Hepatic stellate cell (primary cell): ENCODE measurements at regions not wholly inside any gene's neighbourhood (a gene's known extent, or its start where the extent isn't known, plus 50 kb on each side); places are given as distances from the start of the nearest gene placed in this dataset.

ENCODE experiments used
- DNase-seq: peaks from one replicate; pipeline ENCODE4 v3.0.0; 2011; ENCODE audit warnings: low spot score

DNA sequence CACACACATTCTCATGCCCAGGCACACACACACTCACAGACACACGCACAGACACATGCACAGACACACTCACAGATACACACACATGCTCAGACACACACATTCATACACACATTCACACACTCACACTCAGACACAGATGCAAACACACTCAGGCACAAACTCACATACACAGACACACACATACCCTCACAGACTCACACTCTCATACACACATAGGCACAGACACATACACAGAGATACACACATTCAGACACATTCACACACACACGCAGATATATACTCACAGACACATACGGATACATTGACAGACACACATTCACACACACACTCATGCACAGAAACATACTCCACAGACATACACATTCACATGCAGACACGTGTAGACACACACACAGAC lies 89.6 kb downstream of the RBFOX3 start:
- no peak for DNase-seq

DNA sequence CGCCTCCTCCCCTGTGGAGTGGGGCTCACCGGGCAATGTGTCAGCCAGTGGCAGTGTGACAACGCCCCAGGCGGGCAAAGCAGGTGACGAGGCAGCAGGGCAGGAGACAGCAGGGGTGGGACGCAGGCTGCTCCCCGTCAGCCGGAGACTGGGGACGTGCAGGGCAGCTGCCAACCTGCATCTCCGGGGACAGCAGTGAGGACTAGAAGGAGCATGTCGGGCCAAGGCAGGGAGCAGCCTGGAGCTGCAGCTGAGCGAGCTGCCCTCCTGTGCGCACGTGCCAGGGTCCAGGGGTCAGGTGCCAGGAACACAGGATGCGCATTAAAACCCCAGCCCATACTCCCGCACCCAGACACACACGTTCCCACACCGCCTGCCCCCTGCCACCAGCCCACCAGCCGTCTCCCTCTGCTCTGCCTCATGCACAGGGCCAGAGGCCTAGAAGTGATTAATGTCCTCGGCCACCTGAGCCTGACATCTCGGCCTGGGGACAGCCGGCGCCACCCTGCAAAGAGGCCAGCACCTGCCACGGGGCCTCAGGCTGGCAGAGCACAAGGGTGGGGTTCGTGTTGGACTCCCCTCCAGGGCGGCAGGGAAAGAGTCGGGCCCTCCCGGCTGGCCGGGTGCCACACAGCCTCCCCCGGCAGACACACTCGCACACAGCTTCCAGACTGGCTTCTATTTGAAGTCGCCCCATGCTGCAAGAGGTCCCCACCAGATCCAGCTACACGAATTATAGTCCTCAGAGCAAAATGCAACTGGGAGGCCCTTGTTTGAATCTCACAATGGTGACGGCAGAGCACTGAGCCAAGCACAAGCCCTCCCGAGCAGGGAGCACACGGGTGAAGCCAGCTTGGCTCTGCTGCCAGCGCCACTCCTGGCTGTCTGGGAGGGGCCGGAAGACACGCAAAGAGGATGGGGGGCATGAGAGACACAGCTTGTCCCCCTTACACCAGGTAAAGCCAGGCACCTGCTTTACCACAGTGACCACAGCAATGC lies 90.4 kb downstream of the RBFOX3 start:
- DNase-seq, result no peak

DNA sequence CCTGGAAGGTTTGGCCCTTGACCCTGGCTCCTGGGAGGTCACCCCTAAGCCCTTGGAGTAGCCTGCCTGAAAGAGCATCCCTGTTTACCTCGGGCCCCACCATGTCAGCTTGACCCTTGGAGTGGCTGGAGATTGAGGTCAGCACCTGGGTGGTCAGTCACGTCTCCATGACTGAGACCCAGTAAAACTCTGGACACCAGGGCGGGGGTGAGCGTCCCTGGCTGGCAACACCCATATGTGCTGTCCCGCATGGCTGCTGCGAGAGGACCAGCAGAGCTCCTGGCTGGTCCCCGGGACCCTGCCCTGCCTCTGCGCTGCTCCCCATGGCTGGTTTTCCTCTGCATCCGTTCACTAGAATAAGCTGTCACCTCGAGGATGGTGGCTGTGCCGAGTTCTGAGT lies 91.2 kb downstream of the RBFOX3 start:
- DNase-seq, result no peak

DNA sequence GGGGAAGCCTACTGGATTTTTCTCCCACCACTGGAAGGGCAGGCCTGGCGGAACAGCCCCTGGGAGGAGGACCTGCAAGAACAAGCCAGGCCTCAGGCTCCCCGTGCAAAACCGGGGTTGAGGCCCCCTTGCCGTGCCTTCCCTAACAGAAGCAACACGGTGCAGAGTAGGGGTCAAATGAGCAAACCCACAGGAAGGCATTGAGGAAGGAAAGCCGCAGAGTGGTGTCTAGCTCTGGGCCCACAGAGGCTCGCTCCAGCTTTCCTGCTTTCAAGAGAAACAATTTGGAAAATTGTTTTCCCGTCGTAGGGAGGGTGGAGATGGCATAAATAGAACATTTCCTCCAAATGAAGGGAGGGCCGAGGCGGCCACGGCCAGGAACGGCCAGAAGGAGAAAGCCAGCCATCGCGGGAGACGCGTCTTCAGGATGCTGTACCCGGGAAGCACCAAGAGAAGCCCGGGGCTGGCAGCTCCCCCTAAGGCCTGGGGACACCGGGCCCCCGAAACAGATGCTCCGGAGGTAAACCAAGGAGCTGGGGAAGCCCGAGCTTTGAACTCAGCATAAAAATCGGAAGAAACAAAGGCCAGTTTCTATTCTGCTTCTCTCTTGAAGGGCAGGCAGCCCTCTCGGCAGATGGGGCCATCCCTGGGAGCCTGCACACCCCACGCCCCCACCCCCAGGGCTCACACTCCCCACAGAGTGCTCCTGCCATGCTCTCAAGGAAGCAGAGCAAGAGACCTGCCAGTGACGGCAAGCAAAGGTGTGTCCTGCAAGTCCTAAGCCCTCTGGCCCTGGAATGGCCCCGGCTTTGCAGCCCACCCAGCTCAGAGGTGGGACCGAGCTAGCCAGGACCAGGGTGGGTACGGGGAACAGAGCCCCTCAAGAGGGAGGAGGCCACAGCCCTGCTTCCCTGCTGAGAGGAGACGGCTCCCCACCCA lies 92.0 kb downstream of the RBFOX3 start:
- no peak for DNase-seq

DNA sequence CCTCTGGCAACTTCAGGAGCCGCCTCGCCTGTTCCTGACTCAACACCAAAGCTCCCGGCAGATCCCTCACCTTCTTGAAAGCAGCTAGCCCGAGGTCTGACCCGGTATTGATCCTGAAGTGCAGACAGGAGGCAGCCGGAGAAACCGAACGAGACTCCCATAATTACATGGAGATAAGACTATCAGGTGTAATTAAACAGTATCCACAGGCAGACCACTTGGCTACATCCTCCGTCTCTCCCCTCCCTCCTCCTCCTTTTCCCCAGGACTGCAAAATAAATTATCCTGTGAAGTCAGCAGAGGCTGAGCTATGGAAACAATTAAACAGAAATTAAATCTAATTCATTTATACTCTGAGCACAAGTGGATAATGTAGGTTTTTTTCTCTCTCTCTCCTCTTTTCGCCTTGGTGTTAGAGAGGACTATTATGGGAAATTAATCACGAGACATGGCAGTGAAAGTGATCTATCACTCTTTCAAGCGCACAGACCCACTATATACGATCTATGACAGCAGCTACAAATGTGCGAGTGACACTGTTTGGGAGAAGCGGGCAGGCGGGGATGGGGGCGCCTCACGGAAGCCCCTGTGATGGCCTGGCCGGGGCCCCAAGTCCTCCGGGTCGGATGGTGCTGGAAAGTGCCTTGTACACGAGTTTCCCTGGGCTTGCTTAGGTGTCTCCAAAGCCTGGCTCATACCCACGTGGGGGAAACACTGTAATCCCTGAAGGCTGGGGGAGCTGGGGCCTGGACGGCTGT lies 92.8 kb downstream of the RBFOX3 start:
- DNase-seq, result no peak

DNA sequence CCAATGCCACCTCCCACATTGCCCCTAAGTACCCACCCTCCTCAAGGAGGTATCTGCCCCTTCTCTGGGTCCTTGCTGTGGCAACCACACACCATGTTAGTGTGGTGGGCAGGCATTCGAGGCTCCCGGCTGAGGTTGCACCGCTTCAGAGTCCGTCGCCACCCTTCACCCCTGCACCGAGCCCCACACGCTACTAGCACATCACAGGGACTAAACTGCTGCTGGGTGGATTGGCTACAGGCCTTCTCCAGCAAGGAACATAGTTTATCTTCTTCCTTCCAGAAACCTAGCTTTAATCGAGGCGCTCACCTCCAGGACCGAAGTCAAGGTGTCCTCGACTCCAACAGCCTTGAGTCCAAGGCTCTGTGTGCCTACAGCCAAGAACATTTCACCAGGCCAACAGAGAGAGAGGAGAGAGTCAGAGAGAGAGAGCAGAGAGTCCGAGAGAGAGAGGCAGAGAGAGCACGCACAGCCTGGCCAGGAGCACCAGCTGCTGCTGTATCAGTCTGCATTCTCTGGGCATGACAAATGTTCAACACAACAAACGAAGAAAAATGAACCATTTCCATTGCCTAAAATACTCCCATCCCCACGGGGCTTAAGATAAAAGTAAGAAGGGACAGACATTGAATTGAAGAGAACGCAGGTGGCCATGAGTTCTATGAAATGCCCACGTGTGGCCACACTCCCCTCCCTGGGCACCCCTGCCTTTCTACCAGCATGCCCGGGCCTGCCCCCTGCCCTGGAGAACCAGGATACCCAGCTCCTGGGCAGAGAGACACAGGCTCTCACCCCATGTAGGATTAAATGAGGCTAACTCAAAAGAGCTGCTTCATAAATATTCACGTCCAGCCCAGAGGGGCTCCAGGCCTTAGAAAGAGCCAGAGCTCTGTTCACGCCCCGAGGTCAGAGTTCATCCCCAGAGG lies 94.9 kb downstream of the RBFOX3 start:
- DNase-seq, result no peak

DNA sequence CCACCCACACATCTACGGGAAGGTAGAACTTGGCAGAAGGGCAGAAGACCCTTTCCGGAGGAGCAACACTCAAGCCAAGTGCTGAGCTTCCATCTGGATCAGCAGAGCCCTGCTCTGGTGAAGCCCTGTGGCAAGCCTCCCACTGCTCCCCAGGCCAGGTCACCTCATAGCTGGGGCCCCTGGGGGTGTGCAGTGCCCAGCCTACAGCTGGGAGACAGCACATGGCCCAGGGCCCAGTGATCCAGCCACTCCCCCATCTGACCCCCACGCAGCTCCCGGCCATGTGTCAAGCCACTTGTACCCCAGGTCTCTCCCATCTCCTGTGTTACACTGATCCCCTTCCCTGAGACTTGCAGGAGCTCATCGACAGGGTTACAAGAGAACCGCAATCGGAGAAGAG lies 95.7 kb downstream of the RBFOX3 start:
- no peak for DNase-seq

DNA sequence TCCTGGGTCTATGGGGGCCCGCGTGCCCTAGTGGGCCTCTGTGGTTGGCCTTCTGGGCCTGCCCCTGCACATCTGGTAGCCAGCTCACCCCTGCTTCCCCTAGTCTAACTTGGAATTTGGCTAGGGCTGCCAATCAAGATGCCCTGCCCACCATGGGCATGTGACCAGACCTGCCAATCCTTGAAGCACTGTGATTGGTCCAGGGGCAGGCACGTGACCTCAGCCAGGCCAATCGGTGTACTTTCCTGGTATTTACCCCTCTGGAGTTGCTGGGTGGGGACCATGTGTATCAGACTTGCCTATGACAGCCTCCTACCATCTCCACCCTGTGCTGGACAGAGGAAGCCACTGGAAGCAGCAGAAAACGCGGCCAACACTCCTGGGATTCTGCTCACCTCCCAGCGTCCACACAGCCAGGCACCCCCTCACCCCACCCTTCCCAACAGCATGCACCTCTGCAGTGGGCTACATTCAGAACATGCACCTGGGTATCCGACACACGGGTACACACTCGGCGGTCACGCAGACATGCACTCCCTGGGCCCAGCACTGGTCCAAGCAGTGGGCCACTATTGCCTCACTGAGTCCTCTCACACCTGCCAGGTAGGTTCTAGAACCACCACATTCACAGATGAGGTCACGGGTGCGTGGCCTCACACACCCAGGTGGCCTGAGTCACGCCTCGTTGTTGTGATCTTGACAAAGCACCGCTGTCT lies 96.9 kb downstream of the RBFOX3 start:
- DNase-seq, result no peak

DNA sequence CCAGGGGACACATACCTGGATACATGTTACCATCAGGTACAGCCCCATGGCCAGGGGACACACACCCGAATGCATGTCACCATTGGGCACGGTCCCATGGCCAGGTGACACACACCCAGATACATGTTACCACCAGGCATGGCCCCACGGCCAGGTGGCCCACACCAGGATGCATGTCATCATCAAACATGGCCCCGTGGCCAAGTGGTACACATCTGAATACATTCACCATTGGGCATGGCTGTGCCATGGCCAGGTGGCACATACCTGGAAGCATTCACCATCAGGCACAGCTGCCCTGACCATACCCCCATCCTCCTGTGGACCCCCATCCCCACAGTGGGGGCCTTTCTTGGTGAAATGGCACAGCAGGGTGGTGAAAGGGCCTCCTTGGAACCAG lies 97.6 kb downstream of the RBFOX3 start:
- DNase-seq, result no peak

DNA sequence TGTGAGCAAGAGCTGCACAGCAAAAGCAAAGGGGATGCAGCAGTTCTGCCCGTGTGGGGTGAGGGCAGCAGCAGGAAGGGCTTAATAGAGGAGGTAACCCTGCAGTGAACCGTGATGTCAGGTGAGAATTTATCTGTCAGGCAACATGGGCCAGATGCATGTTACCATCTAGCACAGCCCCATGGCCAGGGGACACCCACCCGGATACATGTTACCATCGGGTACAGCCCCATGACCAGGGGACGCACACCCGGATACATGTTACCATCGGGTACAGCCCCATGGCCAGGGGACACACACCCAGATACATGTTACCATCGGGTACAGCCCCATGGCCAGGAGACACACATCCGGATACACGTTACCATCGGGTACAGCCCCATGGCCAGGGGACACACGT lies 99.4 kb downstream of the RBFOX3 start:
- DNase-seq, result no peak

DNA sequence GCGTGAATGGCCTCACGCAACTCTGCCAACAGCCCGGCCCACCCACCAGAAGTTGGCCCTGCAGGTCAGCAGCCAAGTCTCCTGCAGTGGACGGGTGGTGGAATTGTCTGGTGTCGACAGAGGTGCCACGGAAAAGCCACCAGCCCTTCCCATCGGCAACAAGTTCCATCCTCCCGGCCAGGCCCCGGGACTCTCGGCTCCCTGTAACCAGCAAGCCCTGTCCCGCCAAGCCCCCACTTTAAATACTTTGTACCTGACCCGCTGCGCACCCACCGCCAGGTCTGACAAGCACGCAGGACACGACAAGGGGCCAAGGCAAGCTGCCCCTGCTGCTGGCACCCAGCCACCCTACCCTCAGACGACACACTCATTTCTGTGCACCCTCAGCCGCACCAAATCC lies 100.8 kb downstream of the RBFOX3 start:
- no peak for DNase-seq

DNA sequence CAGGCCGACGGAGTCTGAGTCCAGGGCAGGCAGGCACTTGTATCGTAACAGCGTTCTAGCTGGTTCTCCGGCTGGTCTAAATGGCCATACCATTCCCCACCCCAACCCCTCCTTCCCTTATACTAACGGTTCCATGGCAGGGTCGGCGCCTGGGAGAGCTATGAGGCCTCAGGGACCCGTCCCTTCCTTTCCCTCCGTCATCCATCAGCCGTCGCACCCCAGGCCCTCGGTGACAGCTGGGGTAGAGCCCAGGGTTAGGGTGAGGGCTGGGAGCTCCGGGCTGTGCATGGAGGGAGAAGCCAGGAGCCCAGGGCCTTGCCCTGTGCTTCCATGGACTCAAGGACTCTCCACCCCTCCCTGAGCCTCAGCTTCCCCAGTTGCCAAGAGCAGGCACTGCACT lies 101.4 kb downstream of the RBFOX3 start:
- DNase-seq, result no peak

DNA sequence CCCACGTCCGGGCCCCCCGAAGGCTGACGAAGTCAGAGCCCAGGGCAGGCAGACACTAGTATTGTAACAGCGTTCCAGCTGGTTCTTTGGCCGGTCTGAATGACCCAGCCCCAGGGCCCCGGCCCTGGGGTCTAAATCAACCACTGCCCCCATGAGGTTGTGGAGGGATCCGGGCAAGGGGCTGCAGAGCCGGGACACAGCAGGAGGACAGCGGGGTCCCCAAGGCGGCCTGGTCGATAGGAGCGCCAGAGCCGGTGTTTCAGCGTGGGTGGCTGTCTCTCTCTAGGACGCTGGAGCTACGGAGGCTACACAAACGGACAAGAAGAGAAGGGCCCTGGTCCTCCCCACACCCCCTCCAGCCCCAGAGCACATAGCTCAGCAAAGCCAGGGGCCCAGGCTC lies 101.8 kb downstream of the RBFOX3 start:
- no peak for DNase-seq

DNA sequence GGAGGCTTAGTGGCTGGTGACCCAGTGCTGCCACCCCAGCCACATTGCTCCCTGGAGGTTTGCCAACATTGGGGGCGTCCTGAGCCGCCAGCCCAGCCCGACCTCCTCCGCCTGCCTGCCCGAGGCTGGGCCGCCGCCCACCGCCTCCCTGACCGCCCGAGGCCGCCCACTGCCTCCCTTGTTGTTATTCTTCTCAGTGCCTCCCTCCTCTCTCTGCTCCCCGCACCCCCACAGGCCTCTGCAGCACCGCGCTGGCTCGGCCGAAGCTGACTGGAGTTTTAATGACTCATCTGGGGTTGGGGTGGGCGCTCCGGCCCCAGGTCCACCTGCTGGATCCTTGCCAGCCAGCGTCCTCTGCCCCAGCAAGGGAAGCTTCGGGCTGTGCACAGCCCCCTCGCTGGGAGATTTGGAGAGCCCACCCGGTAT lies 102.5 kb downstream of the RBFOX3 start:
- no peak for DNase-seq

DNA sequence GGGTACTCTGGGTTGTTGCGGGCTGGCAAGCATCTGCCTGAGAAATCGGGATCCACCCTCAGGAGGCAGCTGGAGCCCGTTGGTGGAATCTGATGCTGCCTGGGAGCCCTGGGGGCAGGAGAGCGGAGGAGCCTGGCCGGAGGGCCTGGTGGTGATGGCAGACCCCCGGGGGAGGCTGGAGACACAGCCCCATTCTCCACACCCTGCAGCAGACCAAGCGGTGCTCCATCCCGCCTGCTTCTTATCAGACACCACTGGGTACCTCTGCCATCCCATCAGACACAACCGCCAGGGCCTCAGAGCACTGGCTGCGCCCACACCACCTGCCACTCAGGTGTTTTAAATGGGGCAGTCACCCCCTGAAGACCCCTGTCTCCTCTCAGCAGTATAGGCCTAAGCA lies 103.9 kb downstream of the RBFOX3 start:
- no peak for DNase-seq

DNA sequence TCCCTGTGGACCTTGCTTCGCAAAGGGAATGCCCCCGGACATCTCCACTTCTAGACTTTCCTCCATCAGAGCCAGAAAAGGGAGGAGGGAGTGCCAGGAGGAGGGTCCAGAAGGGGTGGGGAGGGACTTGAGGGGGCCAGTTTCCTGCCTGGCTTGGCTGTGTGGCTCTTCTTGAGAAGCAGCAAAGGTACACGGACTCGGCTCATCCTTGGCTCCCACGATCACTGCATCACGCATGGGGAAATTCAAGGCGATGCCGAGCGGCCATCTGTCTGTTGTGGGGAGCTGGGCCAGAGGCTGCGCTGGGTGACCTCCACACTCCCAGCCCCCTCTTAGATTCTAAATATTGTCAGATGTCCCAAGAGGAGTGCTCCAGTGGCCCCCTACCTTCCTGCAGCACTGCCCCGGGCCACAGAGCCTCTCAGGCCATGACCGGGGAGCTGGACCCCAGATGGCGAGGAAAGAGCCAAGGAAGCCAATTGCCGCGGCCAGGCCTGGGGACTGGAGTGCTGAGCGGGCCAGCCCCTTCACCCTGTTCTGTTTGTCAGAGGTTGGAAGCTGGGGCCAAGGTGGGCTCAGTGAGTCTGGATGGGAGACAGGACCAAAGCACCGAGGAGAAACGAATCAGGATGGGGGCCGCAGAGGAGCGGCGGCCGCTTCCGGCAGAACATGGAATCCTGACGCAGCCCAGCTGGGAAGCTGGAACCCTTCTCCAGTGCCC lies 104.5 kb downstream of the RBFOX3 start:
- DNase-seq, result no peak

DNA sequence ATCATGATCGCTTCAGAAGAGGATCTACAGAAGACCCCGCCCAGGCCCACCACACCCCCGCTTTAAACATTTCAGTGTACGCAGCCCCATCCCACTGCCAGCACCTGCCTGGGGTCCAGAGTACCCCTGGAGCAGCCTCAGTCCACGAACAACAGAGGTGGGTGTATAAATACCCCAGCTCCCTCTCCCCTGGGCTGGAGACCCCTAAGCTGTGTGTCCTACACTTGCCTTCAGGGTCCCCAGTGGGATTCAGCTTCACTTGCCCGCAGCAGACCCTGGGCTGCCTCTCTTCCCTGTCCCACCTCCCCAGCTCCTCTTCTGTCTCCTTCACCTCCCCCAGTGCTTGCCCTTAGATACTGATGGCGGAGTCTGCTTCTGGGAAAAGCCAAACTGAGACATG lies 105.7 kb downstream of the RBFOX3 start:
- DNase-seq, result no peak

DNA sequence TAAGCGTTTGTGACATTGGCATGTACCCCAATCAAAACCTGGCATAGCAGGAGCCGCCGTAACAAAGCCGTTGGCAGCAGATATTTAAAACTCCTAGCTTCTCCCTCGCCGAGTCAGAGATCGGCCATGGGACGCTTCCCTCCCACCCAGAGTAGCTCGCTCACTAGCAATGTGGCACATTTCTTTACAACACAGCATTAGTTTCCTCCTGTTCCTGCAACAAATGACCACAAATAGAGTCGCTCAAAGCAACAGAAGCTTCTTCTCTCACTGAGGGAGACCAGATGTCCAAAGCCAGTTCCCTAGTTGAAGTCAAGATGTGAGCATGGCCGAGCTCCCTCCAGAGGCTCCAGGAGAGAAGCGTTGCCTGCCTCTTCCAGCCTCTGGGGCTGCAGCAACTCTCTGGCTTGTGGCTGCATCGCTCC lies 106.7 kb downstream of the RBFOX3 start:
- DNase-seq, result no peak

DNA sequence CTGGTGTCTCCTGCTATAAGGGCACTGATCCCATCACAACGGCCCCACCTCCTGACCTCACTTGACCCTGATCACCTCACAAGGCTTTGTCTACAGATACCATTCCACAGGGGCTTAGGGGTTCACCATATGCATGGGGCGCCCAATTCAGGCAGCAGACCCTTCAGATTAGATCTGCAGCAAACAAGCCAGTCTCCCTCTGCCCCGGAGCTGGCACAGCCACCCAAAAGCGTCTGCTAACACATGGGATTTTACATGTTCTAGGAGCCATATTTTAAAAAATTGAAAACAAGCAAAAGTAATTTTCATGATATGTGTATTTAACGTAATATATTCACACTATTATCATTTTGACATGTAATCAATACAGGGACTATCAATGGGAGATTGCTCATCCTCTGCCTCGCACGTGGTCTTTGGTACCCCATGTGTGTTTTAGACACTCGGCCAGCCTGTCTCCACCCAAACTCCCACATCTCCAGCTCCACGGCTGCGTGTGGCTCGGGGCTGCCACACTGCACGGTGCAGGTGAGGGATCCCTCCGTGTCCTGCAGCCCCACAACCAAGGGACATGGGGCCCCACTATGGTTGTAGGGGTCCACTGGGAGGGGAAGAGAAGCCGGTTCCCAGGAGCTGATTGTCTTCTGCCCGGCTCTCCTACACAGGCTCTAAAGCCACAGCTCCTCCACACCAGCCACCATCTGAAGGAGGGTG lies 107.6 kb downstream of the RBFOX3 start:
- no peak for DNase-seq
